ENCODE measurements at regions not wholly inside any gene's neighbourhood (a gene's known extent, or its start where the extent isn't known, plus 50 kb on each side); places are given as distances from the start of the nearest gene placed in this dataset.
"Not testable (repeated sequence)": the region's sequence is repeated elsewhere in the genome, so short reads cannot be mapped to it uniquely, and the experiment has no call there.

GRCh38 chr3:127085576-127085975 is 102.7 kb downstream of the PLXNA1 start:
- Histone ChIP-seq H3K27me3 (ENCODE audit: control insufficient read depth, insufficient read depth, low read length) (no peaks in the 10 kb centered on the region), H3K36me3 (ENCODE audit: control insufficient read depth, insufficient read depth, low read length) (no peaks in the 10 kb centered on the region), H3K4me1 (ENCODE audit: control insufficient read depth, insufficient read depth, low read length) (no peaks in the 10 kb centered on the region), H3K4me3 (ENCODE audit: low read length) (no peak overlapping the region), H3K9me3 (ENCODE audit: control insufficient read depth, low read length) (no peaks in the 10 kb centered on the region), H3K9ac (ENCODE audit: low read length) (no peak overlapping the region)

GRCh38 chr3:127086591-127086990 is 103.7 kb downstream of the PLXNA1 start:
- not testable (repeated sequence) for H3K36me3 ChIP-seq (ENCODE audit: control insufficient read depth, insufficient read depth, low read length); H3K9me3 ChIP-seq (ENCODE audit: control insufficient read depth, low read length); H3K4me3 ChIP-seq (ENCODE audit: low read length); H3K4me1 ChIP-seq (ENCODE audit: control insufficient read depth, insufficient read depth, low read length); H3K27me3 ChIP-seq (ENCODE audit: control insufficient read depth, insufficient read depth, low read length); H3K9ac ChIP-seq (ENCODE audit: low read length)

GRCh38 chr3:127087441-127087840 is 104.5 kb downstream of the PLXNA1 start:
- Histone ChIP-seq H3K9ac (ENCODE audit: low read length) (no peak overlapping the region), H3K4me3 (ENCODE audit: low read length) (no peak overlapping the region), H3K9me3 (ENCODE audit: control insufficient read depth, low read length) (no peaks in the 10 kb centered on the region), H3K4me1 (ENCODE audit: control insufficient read depth, insufficient read depth, low read length) (peaks cover 9% of the 10 kb centered on the region), H3K27me3 (ENCODE audit: control insufficient read depth, insufficient read depth, low read length) (no peaks in the 10 kb centered on the region), H3K36me3 (ENCODE audit: control insufficient read depth, insufficient read depth, low read length) (no peaks in the 10 kb centered on the region)

GRCh38 chr3:127088511-127089351 is 104.2 kb upstream of the PRR23E start:
- Histone ChIP-seq H3K9ac (ENCODE audit: low read length) (no peak overlapping the region), H3K4me1 (ENCODE audit: control insufficient read depth, insufficient read depth, low read length) (peaks cover 16% of the 10 kb centered on the region), H3K36me3 (ENCODE audit: control insufficient read depth, insufficient read depth, low read length) (no peaks in the 10 kb centered on the region), H3K4me3 (ENCODE audit: low read length) (no peak overlapping the region), H3K9me3 (ENCODE audit: control insufficient read depth, low read length) (no peaks in the 10 kb centered on the region), H3K27me3 (ENCODE audit: control insufficient read depth, insufficient read depth, low read length) (no peaks in the 10 kb centered on the region)

- Histone ChIP-seq H3K4me1 (ENCODE audit: control insufficient read depth, insufficient read depth, low read length) (peaks cover 16% of the 10 kb centered on the region), H3K9ac (ENCODE audit: low read length) (no peak overlapping the region)
These were observed 103.3 kb upstream of the PRR23E start for GRCh38 chr3:127089486-127090145.

GRCh38 chr3:127090218-127091160 is 102.4 kb upstream of the PRR23E start:
- peaks cover 16% of the 10 kb centered on the region for H3K4me1 ChIP-seq (ENCODE audit: control insufficient read depth, insufficient read depth, low read length)
- no peak overlapping the region for H3K9ac ChIP-seq (ENCODE audit: low read length)

More at GRCh38 chr3:127089486-127090145, 103.3 kb upstream of the PRR23E start:
- Histone ChIP-seq H3K27me3 (ENCODE audit: control insufficient read depth, insufficient read depth, low read length) (no peaks in the 10 kb centered on the region), H3K4me3 (ENCODE audit: low read length) (no peak overlapping the region), H3K36me3 (ENCODE audit: control insufficient read depth, insufficient read depth, low read length) (no peaks in the 10 kb centered on the region), H3K9me3 (ENCODE audit: control insufficient read depth, low read length) (no peaks in the 10 kb centered on the region)

GRCh38 chr3:127091376-127091775 is 101.6 kb upstream of the PRR23E start:
- Histone ChIP-seq H3K9ac (ENCODE audit: low read length) (no peak overlapping the region), H3K27me3 (ENCODE audit: control insufficient read depth, insufficient read depth, low read length) (no peaks in the 10 kb centered on the region), H3K36me3 (ENCODE audit: control insufficient read depth, insufficient read depth, low read length) (no peaks in the 10 kb centered on the region), H3K9me3 (ENCODE audit: control insufficient read depth, low read length) (no peaks in the 10 kb centered on the region), H3K4me3 (ENCODE audit: low read length) (no peak overlapping the region), H3K4me1 (ENCODE audit: control insufficient read depth, insufficient read depth, low read length) (peaks cover 16% of the 10 kb centered on the region)

More at GRCh38 chr3:127090218-127091160, 102.4 kb upstream of the PRR23E start:
- Histone ChIP-seq H3K27me3 (ENCODE audit: control insufficient read depth, insufficient read depth, low read length) (no peaks in the 10 kb centered on the region), H3K36me3 (ENCODE audit: control insufficient read depth, insufficient read depth, low read length) (no peaks in the 10 kb centered on the region), H3K9me3 (ENCODE audit: control insufficient read depth, low read length) (no peaks in the 10 kb centered on the region), H3K4me3 (ENCODE audit: low read length) (no peak overlapping the region)

GRCh38 chr3:127092368-127092767 is 100.6 kb upstream of the PRR23E start:
- Histone ChIP-seq H3K27me3 (ENCODE audit: control insufficient read depth, insufficient read depth, low read length) (no peaks in the 10 kb centered on the region), H3K36me3 (ENCODE audit: control insufficient read depth, insufficient read depth, low read length) (no peaks in the 10 kb centered on the region), H3K9me3 (ENCODE audit: control insufficient read depth, low read length) (no peaks in the 10 kb centered on the region), H3K4me3 (ENCODE audit: low read length) (no peak overlapping the region), H3K4me1 (ENCODE audit: control insufficient read depth, insufficient read depth, low read length) (peaks cover 16% of the 10 kb centered on the region), H3K9ac (ENCODE audit: low read length) (no peak overlapping the region)

- H3K9me3 ChIP-seq (ENCODE audit: control insufficient read depth, low read length), result no peaks in the 10 kb centered on the region
- H3K27me3 ChIP-seq (ENCODE audit: control insufficient read depth, insufficient read depth, low read length), result no peaks in the 10 kb centered on the region
- H3K4me1 ChIP-seq (ENCODE audit: control insufficient read depth, insufficient read depth, low read length), result peaks cover 16% of the 10 kb centered on the region
These were observed 100.2 kb upstream of the PRR23E start for GRCh38 chr3:127092776-127093175.

GRCh38 chr3:127093312-127093711 is 99.6 kb upstream of the PRR23E start:
- H3K27me3 ChIP-seq (ENCODE audit: control insufficient read depth, insufficient read depth, low read length), result no peaks in the 10 kb centered on the region
- no peak overlapping the region for H3K9ac ChIP-seq (ENCODE audit: low read length)
- peaks cover 16% of the 10 kb centered on the region for H3K4me1 ChIP-seq (ENCODE audit: control insufficient read depth, insufficient read depth, low read length)
- H3K9me3 ChIP-seq (ENCODE audit: control insufficient read depth, low read length), result no peaks in the 10 kb centered on the region
- no peaks in the 10 kb centered on the region for H3K36me3 ChIP-seq (ENCODE audit: control insufficient read depth, insufficient read depth, low read length)
- no peak overlapping the region for H3K4me3 ChIP-seq (ENCODE audit: low read length)

More at GRCh38 chr3:127092776-127093175, 100.2 kb upstream of the PRR23E start:
- Histone ChIP-seq H3K36me3 (ENCODE audit: control insufficient read depth, insufficient read depth, low read length) (no peaks in the 10 kb centered on the region), H3K4me3 (ENCODE audit: low read length) (no peak overlapping the region), H3K9ac (ENCODE audit: low read length) (no peak overlapping the region)

GRCh38 chr3:127095774-127096173 is 97.2 kb upstream of the PRR23E start:
- H3K4me1 ChIP-seq (ENCODE audit: control insufficient read depth, insufficient read depth, low read length), result peaks cover 16% of the 10 kb centered on the region
- H3K4me3 ChIP-seq (ENCODE audit: low read length), result no peak overlapping the region
- H3K9me3 ChIP-seq (ENCODE audit: control insufficient read depth, low read length), result no peaks in the 10 kb centered on the region
- H3K36me3 ChIP-seq (ENCODE audit: control insufficient read depth, insufficient read depth, low read length), result no peaks in the 10 kb centered on the region
- no peaks in the 10 kb centered on the region for H3K27me3 ChIP-seq (ENCODE audit: control insufficient read depth, insufficient read depth, low read length)
- H3K9ac ChIP-seq (ENCODE audit: low read length), result no peak overlapping the region
